GM12878 (cell line): ENCODE measurements at regions not wholly inside any gene's neighbourhood (a gene's known extent, or its start where the extent isn't known, plus 50 kb on each side); places are given as distances from the start of the nearest gene placed in this dataset.

ENCODE experiments used
- CHD2 ChIP-seq: IDR thresholded peaks from 2 replicates; pipeline ENCODE4 v1.6.1; 2011; ENCODE audit warnings: low read depth, low read length, improper control_type of control experiment, borderline replicate concordance
- ESRRA ChIP-seq: IDR thresholded peaks from 2 replicates; pipeline ENCODE4 v1.6.1; 2012; ENCODE audit warnings: mild to moderate bottlenecking, low read length, improper control_type of control experiment
- NFYB ChIP-seq: IDR thresholded peaks from 2 replicates; pipeline ENCODE4 v1.6.1; 2011; ENCODE audit warnings: low read depth, mild to moderate bottlenecking, low read length, improper control_type of control experiment, moderate library complexity; ENCODE audit not compliant: insufficient read depth
- NR2C1 ChIP-seq: fragments of 450-650 bp; IDR thresholded peaks from 2 replicates; pipeline ENCODE4 v1.6.1; 2017; ENCODE audit warnings: antibody characterized with exemption, mild to moderate bottlenecking, moderate library complexity
- POLR2AphosphoS5 ChIP-seq: IDR thresholded peaks from 2 replicates; pipeline ENCODE4 v1.6.1; 2011; ENCODE audit warnings: mild to moderate bottlenecking, low read length, inconsistent platforms
- RBBP5 ChIP-seq: fragments of 200-600 bp; sonication (generic); conservative IDR thresholded peaks from 2 replicates; pipeline ENCODE4 v1.6.1; 2016
- RCOR1 ChIP-seq: conservative IDR thresholded peaks from 2 replicates; pipeline ENCODE4 v1.6.1; 2012; ENCODE audit warnings: low read depth, low read length, improper control_type of control experiment
- RFX5 ChIP-seq: IDR thresholded peaks from 2 replicates; pipeline ENCODE4 v1.6.1; 2011; ENCODE audit warnings: low read depth, low read length, improper control_type of control experiment
- SMAD1 ChIP-seq: fragments of 450-650 bp; IDR thresholded peaks from 2 replicates; pipeline ENCODE4 v1.6.1; 2018; ENCODE audit warnings: mild to moderate bottlenecking, low read depth; ENCODE audit not compliant: partially characterized antibody
- SP1 ChIP-seq: IDR thresholded peaks from one replicate; pipeline ENCODE4 v1.6.1; 2011; ENCODE audit warnings: low read depth, low read length
- SREBF2 ChIP-seq: IDR thresholded peaks from 2 replicates; pipeline ENCODE4 v1.6.1; 2012; ENCODE audit warnings: mild to moderate bottlenecking, low read length
- TF ChIP-seq, protein P1 (sequence below), 3 experiments: IDR thresholded peaks in 2 of 3; conservative IDR thresholded peaks in 1 of 3; 2 replicates each; pipeline ENCODE4 v1.5.1; 2011; ENCODE audit warnings: low read depth in 3 of 3, low read length in 3 of 3, mild to moderate bottlenecking in 3 of 3, control low read depth in 2 of 3, moderate library complexity in 2 of 3, inconsistent platforms in 1 of 3, mixed read lengths in 1 of 3; ENCODE audit not compliant: control insufficient read depth in 2 of 3, insufficient read depth in 1 of 3; ENCODE audit errors: extremely low read depth in 1 of 3

DNA sequence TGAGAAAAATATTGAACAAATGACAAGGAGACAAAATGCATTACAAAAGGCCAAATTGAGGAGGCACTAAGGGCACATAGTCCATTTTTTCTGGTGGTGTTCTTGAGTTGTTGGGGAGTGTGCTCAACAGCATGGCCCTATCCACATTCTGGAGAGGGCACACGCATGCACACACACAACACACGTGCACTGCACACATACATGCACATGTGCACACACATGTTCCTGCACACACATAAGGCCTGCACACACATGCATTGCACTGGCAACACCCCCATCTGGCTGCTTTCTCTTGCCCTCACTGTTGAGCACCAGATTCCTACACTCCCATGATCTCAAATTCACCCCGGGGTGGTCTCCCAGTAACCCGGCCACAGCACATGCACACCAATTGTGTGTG is 659.2 kb upstream of the RAB6C start:
- TF ChIP-seq ESRRA, result no peak
- no peak for TF ChIP-seq RFX5
- no peak for TF ChIP-seq RBBP5
- no peak for TF ChIP-seq CHD2
- TF ChIP-seq NFYB, result no peak
- no peak for TF ChIP-seq NR2C1
- TF ChIP-seq SMAD1, result no peak
- no peak for TF ChIP-seq RCOR1
- TF ChIP-seq, protein P1, sequence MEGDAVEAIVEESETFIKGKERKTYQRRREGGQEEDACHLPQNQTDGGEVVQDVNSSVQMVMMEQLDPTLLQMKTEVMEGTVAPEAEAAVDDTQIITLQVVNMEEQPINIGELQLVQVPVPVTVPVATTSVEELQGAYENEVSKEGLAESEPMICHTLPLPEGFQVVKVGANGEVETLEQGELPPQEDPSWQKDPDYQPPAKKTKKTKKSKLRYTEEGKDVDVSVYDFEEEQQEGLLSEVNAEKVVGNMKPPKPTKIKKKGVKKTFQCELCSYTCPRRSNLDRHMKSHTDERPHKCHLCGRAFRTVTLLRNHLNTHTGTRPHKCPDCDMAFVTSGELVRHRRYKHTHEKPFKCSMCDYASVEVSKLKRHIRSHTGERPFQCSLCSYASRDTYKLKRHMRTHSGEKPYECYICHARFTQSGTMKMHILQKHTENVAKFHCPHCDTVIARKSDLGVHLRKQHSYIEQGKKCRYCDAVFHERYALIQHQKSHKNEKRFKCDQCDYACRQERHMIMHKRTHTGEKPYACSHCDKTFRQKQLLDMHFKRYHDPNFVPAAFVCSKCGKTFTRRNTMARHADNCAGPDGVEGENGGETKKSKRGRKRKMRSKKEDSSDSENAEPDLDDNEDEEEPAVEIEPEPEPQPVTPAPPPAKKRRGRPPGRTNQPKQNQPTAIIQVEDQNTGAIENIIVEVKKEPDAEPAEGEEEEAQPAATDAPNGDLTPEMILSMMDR (IDR thresholded peaks at IDR 0.05 in 2 of 3, conservative IDR thresholded peaks at IDR 0.05 in 1 of 3; ENCODE audit: control insufficient read depth in 2 of 3, extremely low read depth in 1 of 3, insufficient read depth in 1 of 3, low read depth in 3 of 3, low read length in 3 of 3), result no peak
- no peak for TF ChIP-seq POLR2AphosphoS5
- TF ChIP-seq SP1, result no peak
- TF ChIP-seq SREBF2, result no peak
